Pancreas (tissue), 10 donors: ENCODE measurements at regions not wholly inside any gene's neighbourhood (a gene's known extent, or its start where the extent isn't known, plus 50 kb on each side); places are given as distances from the start of the nearest gene placed in this dataset.
"Not testable (repeated sequence)": the region's sequence is repeated elsewhere in the genome, so short reads cannot be mapped to it uniquely, and the experiment has no call there.

Experiments used
- ATAC-seq, 4 donors: fragments of 200-7000 bp; cut with Tn5 transposase; one replicate each; pipeline versions ENCODE4 v1.8.0 to v1.9.1; 2020; ENCODE audit warnings: mild to moderate bottlenecking in 4 of 4, moderate library complexity in 4 of 4
- DNase-seq, 6 donors: peaks; one replicate each; pipeline ENCODE4 v3.0.0-alpha.2; 2020
- FAIRE-seq: peaks from 2 replicates; lab custom pipeline; 2012; peaks lifted over from hg19 to GRCh38; lab: Jason Lieb, UNC
- H3K27ac ChIP-seq, 4 donors: fragments of 200-600 bp; sonication (generic); 1 replicate in 3 of 4; 2 replicates in 1 of 4; pipeline versions ENCODE4 v1.5.0 to v1.8.0; 2020
- H3K27me3 ChIP-seq, 4 donors: fragments of 200-600 bp; one replicate each; pipeline ENCODE4 v1.8.0; 2021
- H3K36me3 ChIP-seq, 3 donors: fragments of 200-600 bp; sonication (generic) in 1 of 3; one replicate each; pipeline versions ENCODE4 v1.5.0 to v1.8.0; 2020 to 2021
- H3K4me1 ChIP-seq, 3 donors: fragments of 200-600 bp; one replicate each; pipeline ENCODE4 v1.8.0; 2021
- H3K4me3 ChIP-seq, 4 donors: fragments of 200-600 bp; sonication (generic) in 2 of 4; one replicate each; pipeline versions ENCODE4 v1.5.0 to v1.8.0; 2020 to 2021
- H3K9me3 ChIP-seq, 4 donors: fragments of 200-600 bp; one replicate each; pipeline ENCODE4 v1.8.0; 2021
- CTCF ChIP-seq, 4 donors: fragments of 200-600 bp; sonication (generic) in 3 of 4; IDR thresholded peaks; one replicate each; pipeline versions ENCODE4 v1.5.0 to v1.8.0; 2021; ENCODE audit warnings: antibody characterized with exemption in 4 of 4
- WGBS, 2 donors: extraction: QIAGEN DNeasy Blood & Tissue Kit; methylation state at CpG; one replicate each; pipeline ENCODE4 v1.1.7; 2013; 5-methylcytosine and 5-hydroxymethylcytosine counted together
- intact Hi-C, 3 donors: fragments of 100-400 bp; cut with DNase I; formaldehyde crosslinking; loops; one replicate each; pipeline versions ENCODE4 v1.11.1 to v1.14.2; 2022
- donor health status: healthy with polysubstance abuse.
- donor health status: DM: no; HTN: no; CAD: no; lungs with moderate emphysema.
- donor health status: DM: no; HTN: no; CAD: no.
- donor health status: control.
- donor health status: control.
- donor health status: Bipolar disorder and iron deficiency.
- donor health status: DM: yes; HTN: yes; CAD: no.
- donor health status: DM: no; HTN: no; CAD: no.
- donor health status: DM: no; HTN: no; CAD: no.
- donor health status: DM: yes; HTN: yes; CAD: no.

GRCh38 chr7:142450206-142450605, 192.3 kb upstream of the PRSS58 start:
- Histone ChIP-seq H3K4me1 (no peaks in the 10 kb centered on the region), H3K9me3 (no peaks in the 10 kb centered on the region), H3K4me3 (no peak overlapping the region), H3K36me3 (no peaks in the 10 kb centered on the region), H3K27ac (no peak overlapping the region), H3K27me3 (no peaks in the 10 kb centered on the region)
- intact Hi-C loops = no loop called here
- no peak for TF ChIP-seq CTCF (IDR thresholded peaks at IDR 0.05)
- no peak for DNase-seq
- WGBS, 2 donors = 67 to 73% methylated on average over 8 of the region's 8 CpGs
- no peak for FAIRE-seq
- ATAC-seq = no peak

GRCh38 chr7:142448857-142449256, 191.0 kb upstream of the PRSS58 start:
- H3K4me3 ChIP-seq, FAIRE-seq, H3K9me3 ChIP-seq, intact Hi-C loops, DNase-seq, H3K36me3 ChIP-seq, H3K27me3 ChIP-seq, ATAC-seq, H3K27ac ChIP-seq, H3K4me1 ChIP-seq: not testable (repeated sequence)
- 79 to 82% methylated on average over 8 of the region's 8 CpGs for WGBS, 2 donors

GRCh38 chr7:142447762-142448161, 189.9 kb upstream of the PRSS58 start:
- FAIRE-seq = no peak
- no peak for TF ChIP-seq CTCF (IDR thresholded peaks at IDR 0.05)
- intact Hi-C loops = no loop called here
- 75 to 85% methylated on average over 2 of the region's 2 CpGs for WGBS, 2 donors
- Histone ChIP-seq H3K4me3 (no peak overlapping the region), H3K9me3 (no peaks in the 10 kb centered on the region), H3K4me1 (no peaks in the 10 kb centered on the region), H3K36me3 (no peaks in the 10 kb centered on the region), H3K27me3 (no peaks in the 10 kb centered on the region), H3K27ac (no peak overlapping the region)
- no peak for DNase-seq
- ATAC-seq = no peak

GRCh38 chr7:142445019-142445686, 187.3 kb upstream of the PRSS58 start:
- no peaks in the 10 kb centered on the region for H3K36me3 ChIP-seq
- 76 to 84% methylated on average over 7 of the region's 7 CpGs for WGBS, 2 donors

GRCh38 chr7:142443216-142444010, 185.6 kb upstream of the PRSS58 start:
- ATAC-seq (no peak), FAIRE-seq (no peak)

More at GRCh38 chr7:142445019-142445686, 187.3 kb upstream of the PRSS58 start:
- Histone ChIP-seq H3K27ac (no peak overlapping the region), H3K4me1 (no peaks in the 10 kb centered on the region), H3K9me3 (no peaks in the 10 kb centered on the region), H3K27me3 (no peaks in the 10 kb centered on the region), H3K4me3 (no peak overlapping the region)
- FAIRE-seq = no peak
- no peak for ATAC-seq
- intact Hi-C loops = no loop called here
- no peak for DNase-seq
- no peak for TF ChIP-seq CTCF (IDR thresholded peaks at IDR 0.05)

More at GRCh38 chr7:142443216-142444010, 185.6 kb upstream of the PRSS58 start:
- TF ChIP-seq CTCF (IDR thresholded peaks at IDR 0.05) = no peak
- DNase-seq = no peak
- intact Hi-C loops = no loop called here
- no peaks in the 10 kb centered on the region for H3K9me3 ChIP-seq
- no peaks in the 10 kb centered on the region for H3K27me3 ChIP-seq
- WGBS, 2 donors = 77 to 83% methylated on average over 5 of the region's 5 CpGs
- H3K4me3 ChIP-seq = no peak overlapping the region
- H3K36me3 ChIP-seq = no peaks in the 10 kb centered on the region
- H3K27ac ChIP-seq = no peak overlapping the region
- H3K4me1 ChIP-seq = no peaks in the 10 kb centered on the region
